ENCODE measurements at regions not wholly inside any gene's neighbourhood (a gene's known extent, or its start where the extent isn't known, plus 50 kb on each side); places are given as distances from the start of the nearest gene placed in this dataset.

DNA sequence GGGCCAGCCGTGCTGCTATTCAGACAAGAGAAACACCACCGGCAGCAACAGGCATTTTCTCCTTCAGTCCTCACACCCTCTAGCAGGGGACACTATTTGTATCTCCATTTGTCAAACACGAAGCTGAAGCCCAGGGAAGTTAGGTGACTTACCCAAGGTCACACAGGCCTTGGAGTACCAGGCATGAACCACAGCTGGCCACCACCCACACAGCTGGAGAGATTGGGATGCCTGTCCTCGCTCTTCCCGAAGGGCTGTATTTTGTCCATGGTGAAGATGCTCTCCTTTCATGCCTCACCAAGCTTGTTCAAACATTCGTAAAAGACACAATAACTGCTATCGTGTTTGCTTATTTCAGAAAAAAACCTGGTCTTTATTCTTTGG, 182.7 kb downstream of the INHBB start:
- no peak for TF ChIP-seq CTCF (conservative IDR thresholded peaks at IDR 0.05 in 1 of 2, IDR thresholded peaks at IDR 0.05 in 1 of 2; ENCODE audit: low read depth in 1 of 2, low read length in 2 of 2)
- no peak for TF ChIP-seq EZH2 (IDR thresholded peaks at IDR 0.05; ENCODE audit: low read length, missing control alignments)
